Endothelial cell of umbilical vein (primary cell): ENCODE measurements at regions not wholly inside any gene's neighbourhood (a gene's known extent, or its start where the extent isn't known, plus 50 kb on each side); places are given as distances from the start of the nearest gene placed in this dataset.

Source experiments
- EZH2 ChIP-seq: IDR thresholded peaks from 2 replicates; pipeline ENCODE4 v1.6.1; 2012; ENCODE audit warnings: borderline replicate concordance, low read depth, mild to moderate bottlenecking, moderate library complexity, low read length, inconsistent platforms; ENCODE audit not compliant: severe bottlenecking
- TF ChIP-seq, protein P1 (sequence below), 2 donors: IDR thresholded peaks; 1 replicate in 1 of 2; 2 replicates in 1 of 2; pipeline ENCODE4 v1.5.1; 2011; ENCODE audit warnings: low read length in 2 of 2, mild to moderate bottlenecking in 2 of 2, moderate library complexity in 2 of 2, control low read depth in 1 of 2, inconsistent platforms in 1 of 2, low read depth in 1 of 2; ENCODE audit not compliant: insufficient read depth in 1 of 2; ENCODE audit errors: extremely low read depth in 1 of 2

- TF ChIP-seq, protein P1, sequence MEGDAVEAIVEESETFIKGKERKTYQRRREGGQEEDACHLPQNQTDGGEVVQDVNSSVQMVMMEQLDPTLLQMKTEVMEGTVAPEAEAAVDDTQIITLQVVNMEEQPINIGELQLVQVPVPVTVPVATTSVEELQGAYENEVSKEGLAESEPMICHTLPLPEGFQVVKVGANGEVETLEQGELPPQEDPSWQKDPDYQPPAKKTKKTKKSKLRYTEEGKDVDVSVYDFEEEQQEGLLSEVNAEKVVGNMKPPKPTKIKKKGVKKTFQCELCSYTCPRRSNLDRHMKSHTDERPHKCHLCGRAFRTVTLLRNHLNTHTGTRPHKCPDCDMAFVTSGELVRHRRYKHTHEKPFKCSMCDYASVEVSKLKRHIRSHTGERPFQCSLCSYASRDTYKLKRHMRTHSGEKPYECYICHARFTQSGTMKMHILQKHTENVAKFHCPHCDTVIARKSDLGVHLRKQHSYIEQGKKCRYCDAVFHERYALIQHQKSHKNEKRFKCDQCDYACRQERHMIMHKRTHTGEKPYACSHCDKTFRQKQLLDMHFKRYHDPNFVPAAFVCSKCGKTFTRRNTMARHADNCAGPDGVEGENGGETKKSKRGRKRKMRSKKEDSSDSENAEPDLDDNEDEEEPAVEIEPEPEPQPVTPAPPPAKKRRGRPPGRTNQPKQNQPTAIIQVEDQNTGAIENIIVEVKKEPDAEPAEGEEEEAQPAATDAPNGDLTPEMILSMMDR (IDR thresholded peaks at IDR 0.05; ENCODE audit: extremely low read depth in 1 of 2, insufficient read depth in 1 of 2, low read depth in 1 of 2, low read length in 2 of 2), result no peak
- TF ChIP-seq EZH2, result no peak
Measured at GRCh38 chr13:104580931-104581330, 1514.7 kb upstream of the SLC10A2 start.
